Neural cell (in vitro differentiated cells): ENCODE measurements at regions not wholly inside any gene's neighbourhood (a gene's known extent, or its start where the extent isn't known, plus 50 kb on each side); places are given as distances from the start of the nearest gene placed in this dataset.

Source experiments
- H2AFZ ChIP-seq: fragments of 200-600, 300-800 bp; sonication (generic), shearing (Covaris generic); 2 replicates; pipeline ENCODE4 v1.6.0; 2014; ENCODE audit warnings: low read depth, mild to moderate bottlenecking, antibody characterized with exemption, low read length, moderate library complexity
- H3F3A ChIP-seq: fragments of 200-600 bp; shearing (Covaris generic); 2 replicates; pipeline ENCODE4 v1.6.1; 2016; ENCODE audit warnings: mild to moderate bottlenecking, moderate library complexity, mixed read lengths, antibody characterized with exemption, low read length; ENCODE audit not compliant: insufficient read depth, poor library complexity, severe bottlenecking
- H3K27ac ChIP-seq: fragments of 200-600, 300-800 bp; sonication (generic), shearing (Covaris generic); 2 replicates; pipeline ENCODE4 v1.5.1; 2014; ENCODE audit warnings: mild to moderate bottlenecking, low read length, moderate library complexity
- H3K27me3 ChIP-seq: fragments of 300-800, 200-600 bp; sonication (generic), shearing (Covaris generic); 2 replicates; pipeline ENCODE4 v1.6.0; 2014; ENCODE audit warnings: mild to moderate bottlenecking, low read depth, low read length, moderate library complexity; ENCODE audit not compliant: insufficient read depth
- H3K36me3 ChIP-seq: fragments of 300-800, 200-600 bp; sonication (generic), shearing (Covaris generic); 2 replicates; pipeline ENCODE4 v1.5.1; 2014; ENCODE audit warnings: mild to moderate bottlenecking, antibody characterized with exemption, low read length, moderate library complexity; ENCODE audit not compliant: insufficient read depth
- H3K4me2 ChIP-seq: fragments of 300-800, 200-600 bp; sonication (generic), shearing (Covaris generic); 2 replicates; pipeline ENCODE4 v1.6.0; 2014; ENCODE audit warnings: mild to moderate bottlenecking, low read length
- H3K4me3 ChIP-seq: fragments of 300-800, 200-600 bp; sonication (generic), shearing (Covaris generic); 2 replicates; pipeline ENCODE4 v1.5.1; 2014; ENCODE audit warnings: mild to moderate bottlenecking, low read length, moderate library complexity
- H3K79me2 ChIP-seq: fragments of 200-600 bp; shearing (Covaris generic); replicated peaks from 2 replicates; pipeline ENCODE4 v1.6.0; 2014; ENCODE audit warnings: mild to moderate bottlenecking, low read length, moderate library complexity; ENCODE audit not compliant: insufficient read depth
- H3K9ac ChIP-seq: fragments of 300-800, 200-600 bp; sonication (generic), shearing (Covaris generic); 2 replicates; pipeline ENCODE4 v1.6.1; 2016; ENCODE audit warnings: mild to moderate bottlenecking, low read length, mixed read lengths
- H3K9me2 ChIP-seq: fragments of 200-600 bp; shearing (Covaris generic); 2 replicates; pipeline ENCODE4 v1.6.1; 2016; ENCODE audit warnings: mild to moderate bottlenecking, low read length, mixed read lengths; ENCODE audit not compliant: insufficient read depth
- H3K9me3 ChIP-seq: fragments of 200-600, 300-800 bp; sonication (generic), shearing (Covaris generic); 2 replicates; pipeline ENCODE4 v1.6.1; 2016; ENCODE audit warnings: mild to moderate bottlenecking, mixed run types, low read length, moderate library complexity, mixed read lengths
- H4K20me1 ChIP-seq: fragments of 200-600 bp; shearing (Covaris generic); 2 replicates; pipeline ENCODE4 v1.6.1; 2016; ENCODE audit warnings: mild to moderate bottlenecking, mixed run types; ENCODE audit not compliant: insufficient read depth
- EP300 ChIP-seq: fragments of 450-650 bp; conservative IDR thresholded peaks from 2 replicates; pipeline ENCODE4 v1.6.1; 2014; ENCODE audit warnings: antibody characterized with exemption, mild to moderate bottlenecking, moderate library complexity; ENCODE audit not compliant: poor library complexity, severe bottlenecking
- EZH2 ChIP-seq: fragments of 200-600, 300-800 bp; shearing (Covaris generic), sonication (generic); IDR thresholded peaks from 2 replicates; pipeline ENCODE4 v1.6.1; 2014; ENCODE audit warnings: antibody characterized with exemption, low read length, borderline replicate concordance, mild to moderate bottlenecking; ENCODE audit not compliant: insufficient read depth, poor library complexity, severe bottlenecking
- MXI1 ChIP-seq: fragments of 450-650 bp; conservative IDR thresholded peaks from 2 replicates; pipeline ENCODE4 v1.6.1; 2014; ENCODE audit warnings: antibody characterized with exemption, mild to moderate bottlenecking; ENCODE audit not compliant: poor library complexity, severe bottlenecking
- POLR2AphosphoS5 ChIP-seq: IDR thresholded peaks from 2 replicates; pipeline ENCODE4 v1.6.1; 2012
- RAD21 ChIP-seq: fragments of 450-650 bp; conservative IDR thresholded peaks from 2 replicates; pipeline ENCODE4 v1.6.1; 2014; ENCODE audit warnings: antibody characterized with exemption, mild to moderate bottlenecking, moderate library complexity
- REST ChIP-seq: IDR thresholded peaks from 2 replicates; pipeline ENCODE4 v1.6.1; 2012; ENCODE audit warnings: borderline replicate concordance
- SMC3 ChIP-seq: fragments of 450-650 bp; conservative IDR thresholded peaks from 2 replicates; pipeline ENCODE4 v1.6.1; 2014; ENCODE audit warnings: antibody characterized with exemption, mild to moderate bottlenecking, moderate library complexity; ENCODE audit not compliant: poor library complexity
- TAF1 ChIP-seq: IDR thresholded peaks from 2 replicates; pipeline ENCODE4 v1.6.1; 2012; ENCODE audit warnings: low read depth
- TF ChIP-seq, protein P1 (sequence below): fragments of 450-650 bp; IDR thresholded peaks from 2 replicates; pipeline ENCODE4 v1.5.1; 2014; ENCODE audit warnings: antibody characterized with exemption, mild to moderate bottlenecking, moderate library complexity; ENCODE audit not compliant: poor library complexity, severe bottlenecking

- H2AFZ ChIP-seq, result no peak overlapping the region
- H3K9me2 ChIP-seq, result no peaks in the 10 kb centered on the region
- H3F3A ChIP-seq, result no peaks in the 10 kb centered on the region
- H3K9me3 ChIP-seq, result no peaks in the 10 kb centered on the region
- no peaks in the 10 kb centered on the region for H3K36me3 ChIP-seq
- no peaks in the 10 kb centered on the region for H4K20me1 ChIP-seq
- H3K4me2 ChIP-seq, result no peak overlapping the region
- no peak overlapping the region for H3K9ac ChIP-seq
- no peaks in the 10 kb centered on the region for H3K79me2 ChIP-seq
- H3K27me3 ChIP-seq, result no peaks in the 10 kb centered on the region
- H3K4me3 ChIP-seq, result no peak overlapping the region
- H3K27ac ChIP-seq, result no peak overlapping the region
- TF ChIP-seq RAD21 (no peak), POLR2AphosphoS5 (no peak), EZH2 (no peak), TAF1 (no peak), SMC3 (peak; percentile 15), MXI1 (no peak), REST (no peak)
- TF ChIP-seq, protein P1, sequence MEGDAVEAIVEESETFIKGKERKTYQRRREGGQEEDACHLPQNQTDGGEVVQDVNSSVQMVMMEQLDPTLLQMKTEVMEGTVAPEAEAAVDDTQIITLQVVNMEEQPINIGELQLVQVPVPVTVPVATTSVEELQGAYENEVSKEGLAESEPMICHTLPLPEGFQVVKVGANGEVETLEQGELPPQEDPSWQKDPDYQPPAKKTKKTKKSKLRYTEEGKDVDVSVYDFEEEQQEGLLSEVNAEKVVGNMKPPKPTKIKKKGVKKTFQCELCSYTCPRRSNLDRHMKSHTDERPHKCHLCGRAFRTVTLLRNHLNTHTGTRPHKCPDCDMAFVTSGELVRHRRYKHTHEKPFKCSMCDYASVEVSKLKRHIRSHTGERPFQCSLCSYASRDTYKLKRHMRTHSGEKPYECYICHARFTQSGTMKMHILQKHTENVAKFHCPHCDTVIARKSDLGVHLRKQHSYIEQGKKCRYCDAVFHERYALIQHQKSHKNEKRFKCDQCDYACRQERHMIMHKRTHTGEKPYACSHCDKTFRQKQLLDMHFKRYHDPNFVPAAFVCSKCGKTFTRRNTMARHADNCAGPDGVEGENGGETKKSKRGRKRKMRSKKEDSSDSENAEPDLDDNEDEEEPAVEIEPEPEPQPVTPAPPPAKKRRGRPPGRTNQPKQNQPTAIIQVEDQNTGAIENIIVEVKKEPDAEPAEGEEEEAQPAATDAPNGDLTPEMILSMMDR, result peak; percentile 50
These were observed 58.7 kb upstream of the SLC2A12 start for GRCh38 chr6:134111062-134111677.

DNA sequence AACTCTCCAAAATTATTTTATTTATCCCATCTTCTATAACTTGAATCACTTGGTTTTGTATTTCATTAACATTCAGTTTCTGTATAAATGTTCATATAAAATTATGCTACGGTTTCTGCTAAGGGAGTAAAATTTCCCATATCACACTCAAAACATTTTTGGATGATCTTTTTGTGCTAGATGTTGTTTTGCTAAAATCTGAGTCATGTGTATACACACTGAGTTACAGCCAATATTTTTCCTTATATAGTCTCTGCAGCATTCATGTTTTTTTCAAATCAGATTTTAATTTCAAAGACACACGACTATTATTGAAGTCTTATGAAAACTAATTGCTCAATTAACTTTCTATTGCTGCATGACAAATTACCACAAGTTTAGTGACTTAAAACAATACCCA lies 54.3 kb upstream of the SLC2A12 start:
- no peak overlapping the region for H3K4me3 ChIP-seq
- H3K4me2 ChIP-seq, result no peak overlapping the region
- no peaks in the 10 kb centered on the region for H3K9me2 ChIP-seq
- no peaks in the 10 kb centered on the region for H3F3A ChIP-seq
- TF ChIP-seq TAF1 (no peak), POLR2AphosphoS5 (no peak), RAD21 (no peak), EP300 (no peak), EZH2 (no peak), MXI1 (no peak), SMC3 (no peak), REST (no peak)
- TF ChIP-seq, protein P1, result no peak
- H3K9me3 ChIP-seq, result no peaks in the 10 kb centered on the region
- no peaks in the 10 kb centered on the region for H3K79me2 ChIP-seq
- H3K27me3 ChIP-seq, result no peaks in the 10 kb centered on the region
- no peak overlapping the region for H3K9ac ChIP-seq
- H3K27ac ChIP-seq, result no peak overlapping the region
- H4K20me1 ChIP-seq, result no peaks in the 10 kb centered on the region
- H3K36me3 ChIP-seq, result no peaks in the 10 kb centered on the region
- no peak overlapping the region for H2AFZ ChIP-seq
